ENCODE measurements at regions not wholly inside any gene's neighbourhood (a gene's known extent, or its start where the extent isn't known, plus 50 kb on each side); places are given as distances from the start of the nearest gene placed in this dataset.

DNA sequence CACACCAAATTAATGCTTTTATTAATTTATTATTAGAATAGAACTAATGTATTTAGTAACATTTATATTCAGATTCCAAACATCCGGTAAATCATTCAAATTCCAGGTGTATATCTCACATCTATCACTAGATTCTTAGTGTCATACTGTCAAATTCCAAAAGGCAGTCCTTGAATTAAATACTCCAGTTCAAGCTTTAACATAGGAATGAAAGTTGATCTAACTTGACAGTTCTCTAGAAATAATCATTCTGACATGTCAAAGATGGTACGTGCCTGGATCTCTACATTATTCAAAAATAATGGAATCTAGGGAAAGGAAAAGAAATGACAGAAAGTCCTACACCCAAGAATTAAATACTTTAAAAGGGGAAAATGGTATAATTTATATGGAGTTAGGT, 1161.5 kb downstream of the PCDH9 start:
- no peak for DNase-seq

DNA sequence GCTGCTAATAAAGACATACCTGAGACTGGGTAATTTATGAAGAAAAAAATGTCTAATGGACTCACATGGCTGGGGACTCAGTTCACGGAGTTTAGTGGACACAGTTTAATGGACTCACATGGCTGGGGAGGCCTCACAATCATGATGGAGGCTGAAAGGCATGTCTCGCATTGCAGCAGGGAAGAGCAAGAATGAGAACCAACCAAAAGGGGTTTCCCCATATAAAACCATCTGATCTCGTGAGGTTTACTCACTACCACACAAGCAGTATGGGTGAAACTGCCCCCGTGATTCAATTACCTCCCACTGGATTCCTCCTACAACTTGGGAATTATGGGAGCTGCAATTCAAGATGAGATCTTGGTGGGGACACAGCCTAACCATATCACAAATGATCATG, 1181.2 kb downstream of the PCDH9 start:
- DNase-seq, result no peak

DNA sequence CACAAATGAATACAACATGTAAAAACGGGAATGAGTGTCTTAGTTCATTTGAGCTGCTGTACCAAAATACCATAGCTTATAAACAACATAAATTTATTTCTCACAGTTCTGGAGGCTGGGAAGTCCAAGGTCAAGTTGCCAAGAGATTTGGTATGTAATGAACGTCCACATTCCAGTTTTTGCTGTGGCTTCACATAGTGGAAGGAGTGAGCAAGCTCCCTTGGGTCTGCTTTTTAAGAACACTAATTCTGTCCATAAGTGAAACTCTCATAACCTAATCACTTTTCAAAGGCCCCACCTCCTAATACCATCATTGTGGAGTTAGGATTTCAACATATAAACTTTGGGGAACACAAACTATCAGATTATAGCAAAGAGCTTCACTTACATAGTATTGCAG, 1189.6 kb downstream of the PCDH9 start:
- DNase-seq, result no peak

DNA sequence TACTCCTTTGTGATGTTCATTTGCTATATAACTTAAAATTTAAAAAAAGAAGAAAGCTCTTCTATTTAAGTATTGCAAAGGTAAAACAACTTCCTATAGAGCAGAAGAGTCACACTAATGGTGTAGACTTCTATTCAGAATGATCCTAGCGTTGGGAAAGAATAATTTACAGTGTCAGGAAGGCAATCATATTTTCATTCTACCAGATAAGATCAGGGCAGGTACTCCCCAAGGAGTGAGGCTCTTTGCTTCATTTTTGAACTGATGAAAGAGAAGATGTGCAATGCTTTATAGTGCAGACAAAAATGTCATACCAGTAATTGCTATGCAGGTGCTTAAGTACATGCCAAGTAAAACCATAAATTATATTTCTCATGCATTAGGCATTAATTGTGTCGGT, 1193.0 kb downstream of the PCDH9 start:
- no peak for DNase-seq

DNA sequence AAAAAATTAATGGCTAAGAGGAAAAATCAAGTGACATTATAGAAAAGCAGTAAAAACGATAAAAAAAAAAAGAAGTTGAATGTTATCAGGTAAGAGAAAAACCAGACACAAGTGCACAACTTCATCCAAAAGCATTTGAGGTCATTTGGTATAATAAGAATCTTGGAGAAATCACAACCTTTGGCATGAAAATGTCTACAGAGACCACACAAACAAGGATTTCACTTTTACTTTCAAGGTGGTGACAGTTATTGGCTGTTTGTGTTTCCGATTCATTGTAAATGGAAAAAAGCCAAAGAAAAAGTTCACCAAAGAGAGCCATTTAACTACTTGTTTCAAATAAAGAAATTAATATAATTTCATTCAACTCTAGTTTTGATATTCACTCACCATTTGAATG, 1193.5 kb downstream of the PCDH9 start:
- no peak for DNase-seq

DNA sequence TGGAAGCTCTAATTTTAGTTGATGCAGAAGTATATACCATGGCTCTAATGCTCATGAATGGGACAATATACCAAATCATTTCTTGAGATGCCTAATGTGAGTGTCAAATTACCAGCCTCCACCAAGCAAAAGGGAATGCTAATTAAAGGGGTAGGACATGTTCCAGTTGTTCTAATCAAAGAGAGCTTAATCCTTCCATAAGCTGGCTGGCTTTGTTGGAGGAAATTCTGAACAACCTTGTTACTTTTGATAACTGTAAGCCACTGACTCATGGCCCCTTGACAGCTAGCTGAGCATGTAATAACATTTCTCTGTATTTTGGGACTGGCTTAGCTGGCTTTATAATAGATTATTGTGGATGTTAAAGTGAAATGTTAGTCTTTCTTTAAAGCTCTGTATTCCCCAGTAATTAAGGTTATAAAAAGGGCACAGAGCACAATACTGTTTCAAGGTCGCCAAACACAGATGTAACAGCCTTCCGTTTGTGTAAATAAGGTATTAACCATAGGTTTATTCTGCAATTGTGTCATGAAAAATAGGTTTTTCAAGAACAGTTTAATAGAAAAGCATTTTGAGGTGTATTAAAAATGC, 1194.0 kb downstream of the PCDH9 start:
- DNase-seq, result no peak

DNA sequence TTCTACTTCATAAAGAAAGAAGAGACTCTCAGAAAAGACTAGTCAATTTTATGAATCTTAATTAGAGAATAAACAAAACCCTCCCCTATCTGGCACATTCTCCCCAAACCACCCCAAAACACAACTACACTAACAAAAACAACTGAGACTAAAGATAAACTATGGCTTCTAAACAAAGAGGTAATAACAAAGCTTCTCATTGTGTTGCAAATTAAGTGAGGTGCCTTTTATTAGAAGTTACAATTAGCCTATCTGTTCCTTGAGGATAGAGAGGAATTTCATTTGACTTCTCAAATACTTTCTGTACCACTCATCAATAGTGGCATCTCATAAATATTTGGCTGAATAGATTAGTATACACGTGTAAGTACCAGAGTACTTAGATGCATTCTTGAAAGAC, 1196.2 kb downstream of the PCDH9 start:
- no peak for DNase-seq

DNA sequence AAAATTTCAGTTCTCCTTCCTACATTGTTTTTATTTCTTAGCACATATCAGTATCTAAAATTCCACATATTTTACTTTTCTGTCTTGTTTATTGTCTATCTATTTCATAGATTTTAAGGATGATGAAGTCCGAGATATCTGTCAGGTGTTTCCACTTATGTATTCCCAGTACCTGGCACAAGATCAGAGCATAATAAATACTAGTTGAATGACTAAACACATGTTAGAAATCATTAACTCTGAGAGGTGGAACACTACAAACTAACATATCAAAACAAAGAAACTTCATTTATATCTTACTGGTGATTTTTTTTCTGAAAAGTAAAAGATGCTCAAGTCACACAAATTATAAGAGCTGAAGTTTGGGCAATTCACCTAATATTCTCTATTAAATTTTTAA, 1208.3 kb downstream of the PCDH9 start:
- no peak for DNase-seq

DNA sequence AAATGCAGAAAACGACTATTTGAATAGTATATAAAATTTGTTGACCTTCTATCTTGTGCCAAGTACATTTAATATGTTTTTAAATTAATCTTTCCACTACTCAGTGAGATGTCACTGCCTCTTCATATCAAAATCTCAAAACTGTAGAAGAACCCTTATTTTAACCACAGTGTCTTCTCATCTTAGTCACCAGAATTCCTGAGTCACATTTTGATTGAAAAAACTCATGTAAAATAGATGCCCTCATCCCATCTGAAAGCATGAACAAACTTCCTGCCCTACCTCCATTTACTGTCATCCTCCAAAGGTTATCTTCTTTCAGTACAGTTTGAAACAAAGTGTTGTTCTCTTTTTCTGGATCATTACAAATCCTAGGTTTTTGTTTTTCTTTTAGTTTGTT, 1215.4 kb downstream of the PCDH9 start:
- DNase-seq, result no peak

DNA sequence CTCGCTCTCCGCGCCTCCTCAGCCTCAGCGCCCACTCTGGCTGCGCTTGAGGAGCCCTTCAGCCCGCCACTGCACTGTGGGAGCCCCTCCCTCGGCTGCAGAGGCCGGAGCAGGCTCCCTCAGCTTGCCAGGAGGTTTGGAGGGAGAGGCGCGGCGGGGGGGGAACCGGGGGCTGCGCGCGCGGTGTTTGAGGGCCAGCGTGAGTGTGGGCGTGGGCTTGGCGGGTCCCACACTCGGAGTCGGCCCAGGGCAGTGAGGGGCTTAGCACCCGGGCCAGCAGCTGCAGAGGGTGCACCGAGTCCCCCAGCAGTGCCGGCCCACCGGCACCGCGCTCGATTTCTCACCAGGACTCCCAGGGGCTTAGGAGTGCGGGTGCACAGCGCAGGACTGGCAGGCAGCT, 1220.9 kb downstream of the PCDH9 start:
- DNase-seq, result no peak

DNA sequence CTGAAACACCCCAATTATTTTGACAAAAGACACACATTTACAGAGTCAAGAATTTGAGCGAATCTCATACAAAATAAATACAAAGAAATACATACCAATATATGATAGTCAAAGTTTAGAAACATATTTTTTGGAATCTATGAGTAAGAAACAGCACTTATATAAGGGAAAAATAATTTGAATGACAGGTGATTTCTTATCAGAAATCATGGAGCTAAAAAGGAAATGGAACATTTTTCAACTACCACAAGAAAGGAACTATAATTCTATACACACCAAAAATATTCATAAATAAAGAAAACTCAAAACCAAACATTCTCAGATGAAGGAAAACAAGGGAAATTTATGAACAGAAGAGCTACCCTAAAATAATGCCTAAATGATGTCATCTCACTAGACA, 1226.6 kb downstream of the PCDH9 start:
- no peak for DNase-seq

DNA sequence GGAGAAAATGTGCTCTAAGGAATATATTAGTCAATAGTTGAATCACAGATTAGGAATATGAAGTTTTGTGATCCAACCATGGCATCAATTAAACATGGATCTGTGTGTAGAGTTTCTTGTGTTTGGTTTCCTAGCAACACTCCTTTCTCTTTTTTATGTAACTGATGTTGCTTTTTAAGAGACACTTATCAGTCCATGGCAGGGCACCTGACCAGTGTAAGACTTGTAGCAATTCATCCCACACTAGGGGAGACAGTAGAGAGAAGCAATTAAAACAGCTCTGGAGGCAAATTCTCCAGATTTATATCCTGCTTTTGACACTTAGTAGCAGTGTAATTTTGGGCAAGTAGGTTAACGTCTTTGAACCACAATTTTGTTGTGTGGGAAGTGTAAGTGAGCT, 1229.0 kb downstream of the PCDH9 start:
- DNase-seq, result no peak

DNA sequence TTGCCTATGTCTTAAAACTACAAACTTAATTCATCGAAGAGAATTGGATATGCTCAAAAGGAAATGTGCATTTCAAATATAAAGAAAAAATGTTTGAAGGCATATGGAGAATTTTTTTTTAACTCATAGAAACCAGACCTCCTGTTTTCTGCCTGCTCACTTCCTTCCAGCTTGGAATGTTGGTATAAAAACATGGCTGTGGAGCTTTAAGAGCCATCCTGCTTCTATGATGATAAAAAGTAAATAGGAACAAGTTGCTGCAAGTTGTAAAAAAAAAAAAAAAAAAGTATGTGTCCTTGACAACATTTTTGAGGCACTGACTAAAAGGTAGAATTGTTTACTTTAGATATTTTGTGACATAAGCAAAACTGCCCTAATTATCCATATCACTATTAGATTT, 1230.7 kb downstream of the PCDH9 start:
- DNase-seq, result no peak

DNA sequence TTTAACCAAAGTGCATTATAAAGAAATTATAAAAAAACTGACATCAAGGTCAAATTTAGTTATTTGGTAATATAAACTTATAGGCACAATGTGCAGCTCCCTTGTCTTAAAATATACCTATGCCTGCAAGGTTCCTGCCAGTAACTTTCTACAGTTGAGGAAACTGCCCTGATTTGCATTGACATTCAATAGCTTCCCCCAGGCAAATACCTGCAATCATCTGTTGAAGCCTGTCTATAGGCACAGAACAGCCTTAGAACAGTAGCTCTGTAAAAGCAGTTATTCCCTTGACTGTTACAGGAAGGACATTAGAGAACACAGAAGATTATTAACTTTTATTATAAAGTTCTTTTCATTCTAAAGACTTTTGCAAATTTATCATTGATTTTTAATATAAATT, 1239.5 kb downstream of the PCDH9 start:
- DNase-seq, result no peak

DNA sequence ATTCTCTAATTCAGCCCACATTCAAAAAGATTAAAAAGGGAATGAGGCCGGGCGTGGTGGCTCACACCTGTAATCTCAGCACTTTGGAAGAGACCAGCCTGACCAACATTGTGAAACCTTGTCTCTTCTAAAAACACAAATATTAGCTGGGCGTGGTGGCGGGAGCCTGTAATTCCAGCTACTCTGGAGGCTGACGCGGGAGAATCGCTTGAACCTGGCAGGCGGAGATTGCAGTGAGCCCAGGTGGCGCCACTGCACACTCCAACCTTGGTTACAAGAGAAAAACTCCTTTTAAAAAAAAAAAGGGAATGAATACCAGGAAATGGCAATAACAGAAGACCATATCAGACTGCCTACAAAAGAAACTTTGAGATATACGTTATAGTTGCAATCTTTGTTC, 1244.5 kb downstream of the PCDH9 start:
- no peak for DNase-seq

DNA sequence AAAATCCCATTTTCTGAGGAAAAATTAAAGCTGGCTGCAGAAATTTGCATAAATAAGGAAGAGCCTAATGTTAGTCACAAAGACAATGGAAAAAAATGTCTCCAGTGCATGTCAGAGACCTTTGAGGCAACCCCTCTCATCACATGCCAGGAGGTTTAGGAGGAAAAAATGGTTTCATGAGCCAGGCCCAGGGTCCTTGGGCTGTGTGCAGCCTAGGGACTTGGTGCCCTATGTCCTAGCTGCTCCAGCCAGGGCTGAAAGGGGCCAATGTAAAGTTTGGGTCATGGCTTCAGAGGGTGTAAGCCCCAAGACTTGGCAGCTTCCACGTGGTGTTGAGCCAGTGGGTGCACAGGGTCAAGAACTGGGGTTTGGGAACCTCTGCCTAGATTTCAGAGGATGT, 1252.6 kb downstream of the PCDH9 start:
- DNase-seq, result no peak

DNA sequence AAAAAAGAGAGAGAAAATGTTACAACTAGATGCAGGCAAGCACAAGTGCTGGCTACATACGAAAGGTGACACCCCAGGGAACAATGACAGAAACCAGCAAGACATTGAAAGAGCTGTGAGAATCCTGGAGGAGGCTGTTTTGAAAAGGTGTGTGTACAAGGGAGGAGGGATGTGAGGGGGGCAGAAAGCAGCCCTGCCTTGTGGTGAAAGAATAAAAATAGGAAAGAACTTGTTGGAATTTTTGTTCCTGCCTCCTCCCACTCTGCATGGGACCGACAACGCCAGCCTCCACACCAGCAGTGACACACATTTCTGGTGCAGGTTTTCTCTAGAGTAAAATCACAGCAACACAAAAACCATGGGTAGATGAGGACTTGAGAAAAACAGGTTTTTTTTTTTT, 1258.6 kb downstream of the PCDH9 start:
- no peak for DNase-seq

DNA sequence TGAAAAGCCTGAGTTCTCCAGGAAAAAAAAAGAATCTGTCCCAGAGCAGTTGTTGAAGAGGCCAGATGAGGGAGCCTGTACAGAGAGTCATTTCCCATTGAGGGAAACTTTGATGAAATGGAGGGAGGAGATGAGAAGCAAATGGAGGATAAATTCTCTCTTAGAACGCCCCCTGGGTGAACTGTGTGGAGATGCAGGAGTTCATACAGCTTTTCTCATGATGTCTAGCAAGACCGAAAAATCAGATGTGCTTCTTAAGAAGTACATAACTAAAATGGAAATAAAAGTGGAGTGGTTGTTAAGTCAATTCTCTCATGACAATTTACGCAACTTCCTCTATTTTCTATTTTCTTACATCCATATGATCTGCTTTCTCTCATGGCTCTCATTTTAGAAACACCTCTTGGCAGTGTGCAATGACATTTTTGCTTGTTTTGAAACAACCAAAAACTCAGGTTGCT, 1263.1 kb downstream of the PCDH9 start:
- DNase-seq, result no peak

DNA sequence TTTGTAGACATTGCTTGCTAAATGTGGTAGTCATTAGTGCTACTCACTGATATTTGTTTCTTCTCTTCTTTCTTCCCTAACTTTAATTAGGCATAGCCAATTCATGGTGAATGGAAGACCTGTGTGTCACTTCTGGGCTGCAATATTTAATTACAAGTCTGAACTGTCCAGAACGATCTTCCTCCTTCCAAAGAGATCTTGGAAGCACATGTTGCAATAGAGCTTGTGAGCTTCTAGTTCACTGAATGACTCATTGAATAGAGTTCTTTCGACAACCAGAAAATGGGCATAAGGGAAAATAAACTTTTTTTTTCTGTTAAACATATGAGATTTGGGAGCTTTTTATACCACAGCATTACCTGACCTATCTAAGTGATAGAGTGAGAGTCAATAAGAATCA, 1264.6 kb downstream of the PCDH9 start:
- DNase-seq, result no peak

DNA sequence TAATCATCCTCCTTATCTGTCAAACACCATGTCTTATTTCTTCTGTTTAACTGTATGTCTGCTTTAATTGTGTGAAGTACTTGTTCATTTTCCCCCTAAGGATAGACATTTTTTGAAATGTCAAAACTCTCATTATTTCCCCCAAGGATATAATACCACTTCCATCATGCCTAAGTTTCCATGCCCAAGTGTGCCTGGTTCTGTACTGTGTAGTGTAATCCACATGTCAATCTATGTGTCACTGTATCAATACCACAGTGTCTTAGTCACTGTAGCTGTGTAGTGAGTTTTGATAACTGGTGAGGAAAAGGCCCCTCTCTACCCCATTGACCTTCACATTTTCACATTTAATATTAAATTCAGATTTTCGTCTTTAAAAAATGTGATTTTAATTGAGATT, 1265.5 kb downstream of the PCDH9 start:
- DNase-seq, result no peak

DNA sequence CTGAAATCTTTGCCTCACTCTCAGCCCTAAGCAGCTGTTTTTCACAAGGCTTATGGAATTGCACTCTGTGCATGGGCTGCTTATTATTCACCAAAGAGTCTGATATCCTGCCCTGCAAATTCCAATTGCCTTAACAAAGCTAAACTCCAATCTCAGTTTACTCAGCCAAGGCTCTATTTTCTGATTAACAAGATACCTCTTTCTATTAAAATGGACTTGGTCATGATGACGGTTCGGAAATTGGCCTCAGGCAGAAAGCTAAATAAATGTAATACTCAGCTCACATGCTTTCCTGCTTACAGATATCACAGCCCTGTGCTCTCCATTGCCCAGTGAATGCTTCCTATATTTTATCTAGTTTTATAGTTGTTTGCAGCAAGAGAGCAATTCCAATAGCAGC, 1270.8 kb downstream of the PCDH9 start:
- DNase-seq, result no peak

DNA sequence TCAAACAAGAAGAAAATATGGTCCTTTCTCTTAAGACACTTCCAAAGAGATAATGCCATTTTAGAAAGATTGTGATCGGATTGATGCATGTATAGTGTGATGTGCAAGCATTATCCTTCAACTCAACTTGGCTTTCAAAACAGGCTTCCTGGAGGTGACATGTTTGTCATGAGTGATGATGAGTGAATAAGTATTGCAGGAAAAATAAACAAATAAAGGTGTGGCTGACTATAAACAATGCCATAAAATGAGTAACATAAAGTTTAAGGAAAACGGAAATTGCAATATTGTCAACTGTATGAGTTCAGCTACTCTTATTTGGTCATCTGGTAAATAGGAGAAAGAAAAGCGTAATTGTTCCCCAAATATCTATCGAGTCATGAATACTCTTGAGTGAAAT, 1283.7 kb downstream of the PCDH9 start:
- no peak for DNase-seq

DNA sequence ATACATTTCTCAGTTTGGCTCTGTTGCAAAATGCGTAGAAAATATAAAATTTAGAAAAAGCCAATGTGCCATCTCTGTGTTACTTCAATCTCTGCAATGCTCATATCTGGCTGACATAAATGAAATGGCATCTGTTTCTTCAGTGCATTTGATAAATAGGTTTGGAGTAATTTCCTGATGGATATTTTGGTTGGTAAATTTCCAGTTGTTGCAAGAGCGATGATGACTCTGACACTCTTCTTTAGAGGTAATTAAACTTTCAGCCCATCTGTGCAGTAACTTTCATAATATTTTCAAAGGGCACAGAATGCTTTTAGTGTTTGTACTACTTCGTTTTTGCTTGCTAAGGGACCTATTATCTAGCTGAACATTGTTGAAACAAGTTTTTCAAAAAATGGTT, 1286.4 kb downstream of the PCDH9 start:
- DNase-seq, result no peak

DNA sequence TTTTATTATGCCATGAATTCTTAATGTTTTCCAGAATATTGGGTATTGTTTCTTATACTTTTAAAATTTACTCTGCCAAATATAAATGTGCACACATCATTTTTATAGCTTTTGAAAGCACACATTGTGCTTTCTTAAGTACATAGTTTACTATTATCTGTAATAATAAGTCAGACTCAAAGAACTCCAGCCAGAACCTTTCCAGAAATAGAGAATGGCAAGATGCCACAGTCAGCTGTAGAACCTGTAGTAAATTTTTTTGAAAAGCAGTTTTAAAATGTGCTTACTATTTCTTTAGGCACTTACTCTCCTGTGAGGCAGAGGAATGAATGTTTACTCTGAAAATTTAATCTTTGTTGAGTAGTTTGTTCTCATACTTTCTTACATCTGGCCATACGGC, 1287.1 kb downstream of the PCDH9 start:
- no peak for DNase-seq

DNA sequence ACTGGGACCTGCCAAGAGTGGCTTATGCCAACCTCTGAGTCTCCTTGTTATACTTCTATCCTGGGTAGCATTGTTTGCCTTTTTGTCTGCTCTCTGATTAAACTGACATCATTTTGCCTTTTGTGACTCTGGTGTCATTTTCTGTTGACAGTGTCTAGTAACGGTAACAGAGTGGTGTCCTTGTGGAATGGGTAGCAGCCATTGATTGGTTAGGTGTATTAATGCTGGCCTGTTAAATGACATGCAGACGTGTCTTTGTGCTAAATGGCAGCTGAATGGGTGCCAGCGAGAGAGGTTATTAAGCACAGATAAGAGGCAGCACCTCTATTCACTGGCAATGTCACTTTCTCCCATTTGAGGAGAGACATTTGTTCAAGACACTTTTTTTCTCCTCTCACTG, 1289.4 kb downstream of the PCDH9 start:
- DNase-seq, result no peak

DNA sequence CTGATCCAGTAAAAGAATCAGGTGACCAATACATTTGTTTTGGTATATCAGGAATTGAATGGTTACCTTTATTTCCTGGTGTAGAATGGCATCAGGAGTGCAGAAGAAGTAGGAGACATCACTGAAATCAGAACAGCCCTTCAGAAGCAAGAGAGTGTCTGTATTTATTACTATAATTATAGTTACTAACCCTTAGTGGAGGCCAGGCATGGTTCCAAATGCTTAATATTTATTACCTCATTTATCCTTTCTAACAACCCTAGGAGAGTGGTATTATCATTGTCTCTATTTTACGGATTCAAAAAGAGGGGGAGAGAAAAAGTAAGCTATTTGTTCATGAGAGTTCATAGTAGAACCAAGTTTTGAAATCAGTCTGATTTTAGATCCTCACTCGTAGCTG, 1292.9 kb downstream of the PCDH9 start:
- DNase-seq, result no peak
